Retinal pigment epithelial cell (primary cell): ENCODE measurements at regions not wholly inside any gene's neighbourhood (a gene's known extent, or its start where the extent isn't known, plus 50 kb on each side); places are given as distances from the start of the nearest gene placed in this dataset.

Experiments used
- DNase-seq: peaks from one replicate; pipeline ENCODE4 v3.0.0-alpha.2; 2010; ENCODE audit warnings: low read depth
- H3K4me3 ChIP-seq: 2 replicates; pipeline ENCODE4 v1.5.1; 2011; ENCODE audit warnings: mild to moderate bottlenecking, low read length, control low read depth, moderate library complexity
- CTCF ChIP-seq: conservative IDR thresholded peaks from 2 replicates; pipeline ENCODE4 v1.5.1; 2011; ENCODE audit warnings: low read depth, low read length, control low read depth, inconsistent platforms

GRCh38 chr16:26317885-26318284, 626.1 kb downstream of the HS3ST4 start:
- TF ChIP-seq CTCF: no peak
- no peak for DNase-seq

GRCh38 chr16:26330654-26331053, 638.9 kb downstream of the HS3ST4 start:
- TF ChIP-seq CTCF: no peak
- no peak for DNase-seq
- no peak overlapping the region for H3K4me3 ChIP-seq

More at GRCh38 chr16:26317885-26318284, 626.1 kb downstream of the HS3ST4 start:
- no peak overlapping the region for H3K4me3 ChIP-seq

GRCh38 chr16:26334218-26335111, 642.7 kb downstream of the HS3ST4 start:
- no peak for TF ChIP-seq CTCF
- DNase-seq: no peak
- no peak overlapping the region for H3K4me3 ChIP-seq

- no peak for TF ChIP-seq CTCF
- no peak overlapping the region for H3K4me3 ChIP-seq
- no peak for DNase-seq
Measured at GRCh38 chr16:26335236-26335853, 643.6 kb downstream of the HS3ST4 start.

- H3K4me3 ChIP-seq: no peak overlapping the region
- TF ChIP-seq CTCF: no peak
- no peak for DNase-seq
Measured at GRCh38 chr16:26342621-26343020, 650.9 kb downstream of the HS3ST4 start.

- H3K4me3 ChIP-seq: no peak overlapping the region
- TF ChIP-seq CTCF: no peak
- DNase-seq: no peak
Measured at GRCh38 chr16:26344240-26344776, 652.5 kb downstream of the HS3ST4 start.
